ENCODE measurements at regions not wholly inside any gene's neighbourhood (a gene's known extent, or its start where the extent isn't known, plus 50 kb on each side); places are given as distances from the start of the nearest gene placed in this dataset.

DNA sequence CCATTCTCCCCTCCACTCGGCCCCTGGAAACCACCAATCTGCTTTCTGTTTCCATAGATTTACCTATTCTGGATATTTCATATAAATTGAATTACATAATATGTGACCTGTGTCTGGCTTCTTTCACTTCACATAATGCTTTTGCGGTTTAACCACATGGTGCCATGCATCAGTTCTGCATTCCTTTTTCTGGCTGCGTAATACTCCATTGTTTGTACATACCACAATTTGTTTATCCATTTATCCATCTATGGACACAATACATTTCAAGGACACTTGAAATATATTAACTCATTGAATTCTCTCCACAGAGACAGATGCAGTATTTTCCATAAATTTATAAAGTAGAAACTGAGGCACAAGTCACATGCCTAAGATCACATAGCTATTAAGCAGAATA is 110.3 kb upstream of the ETV6 start:
- no peak for DNase-seq (ENCODE audit: extremely low spot score, unreplicated experiment)
- no peak overlapping the region for H3K4me3 Mint-ChIP-seq
- H3K4me1 Mint-ChIP-seq (ENCODE audit: unreplicated experiment) = no peaks in the 10 kb centered on the region
- no peaks in the 10 kb centered on the region for H3K36me3 Mint-ChIP-seq
- H3K27ac Mint-ChIP-seq = no peak overlapping the region
- H3K9me3 Mint-ChIP-seq = no peaks in the 10 kb centered on the region
- peaks cover 10% of the 10 kb centered on the region for H3K27me3 Mint-ChIP-seq
- TF ChIP-seq, protein P1, sequence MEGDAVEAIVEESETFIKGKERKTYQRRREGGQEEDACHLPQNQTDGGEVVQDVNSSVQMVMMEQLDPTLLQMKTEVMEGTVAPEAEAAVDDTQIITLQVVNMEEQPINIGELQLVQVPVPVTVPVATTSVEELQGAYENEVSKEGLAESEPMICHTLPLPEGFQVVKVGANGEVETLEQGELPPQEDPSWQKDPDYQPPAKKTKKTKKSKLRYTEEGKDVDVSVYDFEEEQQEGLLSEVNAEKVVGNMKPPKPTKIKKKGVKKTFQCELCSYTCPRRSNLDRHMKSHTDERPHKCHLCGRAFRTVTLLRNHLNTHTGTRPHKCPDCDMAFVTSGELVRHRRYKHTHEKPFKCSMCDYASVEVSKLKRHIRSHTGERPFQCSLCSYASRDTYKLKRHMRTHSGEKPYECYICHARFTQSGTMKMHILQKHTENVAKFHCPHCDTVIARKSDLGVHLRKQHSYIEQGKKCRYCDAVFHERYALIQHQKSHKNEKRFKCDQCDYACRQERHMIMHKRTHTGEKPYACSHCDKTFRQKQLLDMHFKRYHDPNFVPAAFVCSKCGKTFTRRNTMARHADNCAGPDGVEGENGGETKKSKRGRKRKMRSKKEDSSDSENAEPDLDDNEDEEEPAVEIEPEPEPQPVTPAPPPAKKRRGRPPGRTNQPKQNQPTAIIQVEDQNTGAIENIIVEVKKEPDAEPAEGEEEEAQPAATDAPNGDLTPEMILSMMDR (conservative IDR thresholded peaks at IDR 0.05) = no peak

DNA sequence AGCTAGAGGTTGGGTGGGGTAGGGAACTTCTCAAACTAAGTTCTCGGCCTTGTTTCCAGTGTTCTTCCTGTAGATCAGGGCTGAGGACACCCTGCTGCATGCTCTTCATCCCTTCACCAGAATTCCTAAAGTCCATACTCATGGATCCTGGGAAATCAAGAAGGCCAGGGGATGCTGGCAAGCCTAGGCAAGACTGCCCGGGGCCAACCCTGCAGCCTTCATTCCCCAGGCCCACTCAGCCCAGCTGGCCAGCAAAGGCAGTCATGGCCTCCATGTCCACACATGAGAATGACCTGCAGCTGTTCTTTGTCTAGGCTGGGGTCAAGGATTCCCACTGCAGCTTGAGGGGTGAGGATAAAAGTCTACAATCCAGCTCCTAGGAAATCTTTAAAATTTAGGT is 109.3 kb upstream of the ETV6 start:
- no peaks in the 10 kb centered on the region for H3K36me3 Mint-ChIP-seq
- DNase-seq (ENCODE audit: extremely low spot score, unreplicated experiment) = no peak
- no peaks in the 10 kb centered on the region for H3K9me3 Mint-ChIP-seq
- H3K27ac Mint-ChIP-seq = no peak overlapping the region
- peaks cover 7% of the 10 kb centered on the region for H3K27me3 Mint-ChIP-seq
- peaks cover 1% of the 10 kb centered on the region for H3K4me1 Mint-ChIP-seq (ENCODE audit: unreplicated experiment)
- TF ChIP-seq, protein P1 (conservative IDR thresholded peaks at IDR 0.05) = no peak
- no peak overlapping the region for H3K4me3 Mint-ChIP-seq

DNA sequence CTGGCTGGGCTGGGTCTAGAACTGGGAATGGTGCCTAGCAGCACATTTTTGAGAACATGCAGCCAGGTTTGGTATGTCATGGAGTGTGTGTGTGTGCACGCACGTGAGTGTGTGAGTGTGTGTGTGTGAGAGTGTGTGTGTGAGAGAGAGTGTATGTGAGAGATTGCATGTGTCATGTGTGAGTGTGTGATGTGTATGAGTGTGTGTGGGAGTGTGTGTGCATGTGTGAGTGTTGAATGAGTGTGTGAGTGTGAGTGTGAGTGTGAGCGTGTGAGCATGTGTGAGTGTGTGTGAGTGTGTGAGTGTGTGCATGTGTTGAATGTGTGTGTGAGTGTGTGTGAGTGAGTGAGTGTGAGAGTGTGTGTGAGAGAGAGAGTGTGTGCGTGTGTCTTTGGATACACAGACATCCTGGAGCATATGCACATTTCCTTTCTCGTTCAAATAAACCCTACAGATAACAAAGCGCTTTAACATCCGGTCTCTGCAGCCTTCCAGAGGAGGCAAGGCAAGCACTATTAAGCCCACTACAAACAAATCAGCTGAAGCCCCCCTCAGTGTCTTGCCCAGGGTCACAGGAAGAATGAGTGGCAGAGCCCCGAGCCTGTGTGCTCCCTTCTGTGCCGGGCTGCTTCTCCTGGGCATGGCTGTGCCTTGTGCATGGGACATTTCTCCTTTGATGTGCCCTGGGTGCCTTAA is 108.7 kb upstream of the ETV6 start:
- H3K4me3 Mint-ChIP-seq = no peak overlapping the region
- H3K4me1 Mint-ChIP-seq (ENCODE audit: unreplicated experiment) = peaks cover 7% of the 10 kb centered on the region
- H3K9me3 Mint-ChIP-seq = no peaks in the 10 kb centered on the region
- H3K36me3 Mint-ChIP-seq = no peaks in the 10 kb centered on the region
- no peak for DNase-seq (ENCODE audit: extremely low spot score, unreplicated experiment)
- TF ChIP-seq, protein P1 (conservative IDR thresholded peaks at IDR 0.05) = no peak
- H3K27ac Mint-ChIP-seq = no peak overlapping the region
- peaks cover 7% of the 10 kb centered on the region for H3K27me3 Mint-ChIP-seq

DNA sequence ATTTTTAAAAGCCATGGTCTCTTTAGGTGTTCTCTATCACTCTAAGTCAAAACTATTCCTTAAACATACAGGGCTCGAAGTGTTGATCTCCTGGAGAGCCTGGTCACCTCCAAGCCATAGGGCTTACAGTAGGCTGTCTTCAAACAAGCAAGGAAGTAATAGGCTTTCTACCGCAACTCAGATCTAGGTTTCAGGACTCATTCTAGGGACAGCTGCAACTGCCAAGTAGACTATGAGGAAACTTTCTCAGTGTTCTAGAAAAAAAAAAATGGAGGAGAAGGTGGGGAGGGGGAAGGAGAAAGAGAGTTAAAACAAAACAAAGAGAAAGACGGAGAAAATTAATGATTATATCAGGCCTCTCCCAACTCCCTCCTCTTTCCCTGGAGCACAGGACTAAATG is 106.9 kb upstream of the ETV6 start:
- Mint-ChIP-seq H3K9me3 (no peaks in the 10 kb centered on the region), H3K27me3 (peaks cover 4% of the 10 kb centered on the region), H3K36me3 (no peaks in the 10 kb centered on the region), H3K27ac (no peak overlapping the region), H3K4me1 (ENCODE audit: unreplicated experiment) (peaks cover 12% of the 10 kb centered on the region), H3K4me3 (no peak overlapping the region)
- TF ChIP-seq, protein P1 (conservative IDR thresholded peaks at IDR 0.05) = no peak
- DNase-seq (ENCODE audit: extremely low spot score, unreplicated experiment) = no peak

DNA sequence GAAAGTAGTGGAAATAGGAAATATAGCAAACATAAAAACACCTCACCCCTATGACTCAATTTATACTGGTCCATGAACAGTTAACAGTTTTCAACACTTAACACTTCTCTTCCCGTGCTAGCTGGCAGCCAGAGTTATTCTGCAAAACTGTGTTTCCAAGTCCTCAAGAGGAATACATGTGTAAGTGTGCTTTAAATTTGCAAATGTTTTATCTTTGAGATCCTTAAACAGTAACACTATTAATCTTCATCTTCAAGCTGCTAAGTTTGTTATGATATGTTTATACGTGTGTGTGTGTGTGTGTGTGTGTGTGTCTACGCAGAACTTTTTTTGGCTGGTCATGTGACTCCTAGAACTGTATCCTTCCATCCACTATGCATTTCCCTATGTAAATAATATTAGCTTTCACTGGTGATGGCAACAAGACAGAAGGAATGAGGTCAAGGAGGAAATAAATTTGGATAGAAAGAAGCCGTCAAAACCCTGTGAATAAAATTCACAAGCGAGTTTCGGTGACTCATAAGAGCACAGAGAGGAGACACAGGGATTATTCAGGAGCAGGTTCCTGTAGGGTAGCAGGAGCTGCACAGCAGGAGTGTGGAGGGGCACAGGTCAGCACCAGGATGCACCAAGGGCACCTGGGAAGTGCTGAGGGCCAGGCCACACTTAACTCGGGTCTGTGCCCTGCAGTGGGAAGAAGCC is 105.9 kb upstream of the ETV6 start:
- peaks cover 12% of the 10 kb centered on the region for H3K4me1 Mint-ChIP-seq (ENCODE audit: unreplicated experiment)
- H3K9me3 Mint-ChIP-seq = no peaks in the 10 kb centered on the region
- peaks cover 4% of the 10 kb centered on the region for H3K27me3 Mint-ChIP-seq
- H3K36me3 Mint-ChIP-seq = no peaks in the 10 kb centered on the region
- DNase-seq (ENCODE audit: extremely low spot score, unreplicated experiment) = no peak
- no peak overlapping the region for H3K4me3 Mint-ChIP-seq
- TF ChIP-seq, protein P1 (conservative IDR thresholded peaks at IDR 0.05) = no peak
- H3K27ac Mint-ChIP-seq = no peak overlapping the region

Measured in type B pancreatic cell (in vitro differentiated cells).